CMK (cell line): ENCODE measurements at regions not wholly inside any gene's neighbourhood (a gene's known extent, or its start where the extent isn't known, plus 50 kb on each side); places are given as distances from the start of the nearest gene placed in this dataset.
"Not testable (repeated sequence)": the region's sequence is repeated elsewhere in the genome, so short reads cannot be mapped to it uniquely, and the experiment has no call there.

Experiments
- DNase-seq: peaks from one replicate; pipeline ENCODE4 v3.0.0-alpha.2; 2010; ENCODE audit warnings: low read depth

DNA sequence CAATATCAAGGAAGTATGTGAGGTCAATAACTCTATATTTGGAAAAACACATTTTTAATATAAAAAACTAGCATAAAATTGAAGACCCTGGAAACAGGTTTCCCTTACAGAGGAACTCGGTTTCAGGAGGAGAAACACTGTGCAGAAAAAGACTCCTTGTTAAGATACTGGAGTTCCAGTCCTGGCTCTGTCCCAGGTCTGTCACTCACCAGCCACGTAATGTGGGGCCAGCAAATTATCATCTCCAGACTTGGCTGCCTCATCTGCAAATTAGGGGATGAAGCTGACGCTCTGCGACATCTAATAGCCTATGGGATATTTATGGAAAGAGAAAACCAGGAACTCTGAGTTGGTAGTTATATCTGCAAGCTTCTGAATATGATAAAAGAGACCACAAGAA lies 702.7 kb downstream of the EPHA7 start:
- DNase-seq = no peak

DNA sequence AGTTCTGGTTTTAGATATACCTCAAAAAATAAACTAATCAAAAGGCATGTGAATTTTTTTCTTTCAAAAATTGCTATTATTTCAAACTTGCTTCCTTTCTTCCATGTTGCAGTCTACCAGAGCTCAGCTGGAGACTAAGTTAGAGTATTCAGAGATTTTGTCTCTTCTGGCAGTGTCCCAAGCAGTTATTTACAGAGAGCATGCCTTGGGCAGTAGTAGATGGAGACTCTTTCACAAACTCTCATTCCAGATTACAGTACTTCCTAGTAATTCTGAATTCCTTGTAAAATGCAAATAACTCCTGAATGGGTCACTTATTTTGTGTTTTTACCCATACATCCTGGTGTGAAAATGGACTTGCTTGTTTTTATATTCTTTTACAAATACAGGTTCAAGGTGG lies 703.4 kb downstream of the EPHA7 start:
- DNase-seq = no peak

DNA sequence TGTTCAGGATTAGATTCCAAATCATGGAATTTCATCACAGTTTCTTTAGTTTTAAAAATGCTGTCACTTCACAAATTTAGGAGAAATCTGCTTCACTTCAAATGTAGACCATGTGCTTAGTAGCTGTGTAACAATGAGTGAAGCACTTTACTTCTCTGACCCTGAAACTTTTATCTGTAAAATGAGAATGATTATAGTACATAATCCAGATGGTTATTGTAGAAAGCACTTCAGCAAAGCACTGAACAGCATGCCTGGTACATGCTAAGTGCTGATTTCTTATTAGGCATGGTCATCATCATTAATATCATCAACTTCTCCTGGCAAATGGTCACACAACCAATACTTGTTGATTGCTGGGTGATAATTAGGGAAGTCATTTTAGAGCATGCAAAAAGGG lies 705.0 kb downstream of the EPHA7 start:
- no peak for DNase-seq

GRCh38 chr6:92710048-92710447 lies 709.3 kb downstream of the EPHA7 start:
- DNase-seq = no peak

DNA sequence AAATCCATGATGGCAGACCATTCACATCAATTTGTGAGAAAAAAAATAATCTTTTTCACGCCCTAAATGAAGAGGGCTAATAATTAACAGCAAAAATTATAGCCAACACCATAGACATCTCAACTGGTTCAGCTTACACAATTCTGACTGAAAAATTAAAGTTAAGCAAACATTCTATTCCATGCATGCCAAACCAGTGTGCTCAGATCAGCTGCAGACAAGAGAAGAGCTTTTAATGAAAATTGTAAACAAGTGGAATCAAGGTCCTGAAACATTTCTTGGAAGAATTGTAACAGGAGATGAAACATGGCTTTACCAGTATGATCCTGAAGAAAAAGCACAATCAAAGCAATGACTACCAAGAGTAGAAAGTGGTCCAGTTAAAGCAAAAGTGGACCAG lies 710.4 kb downstream of the EPHA7 start:
- no peak for DNase-seq

DNA sequence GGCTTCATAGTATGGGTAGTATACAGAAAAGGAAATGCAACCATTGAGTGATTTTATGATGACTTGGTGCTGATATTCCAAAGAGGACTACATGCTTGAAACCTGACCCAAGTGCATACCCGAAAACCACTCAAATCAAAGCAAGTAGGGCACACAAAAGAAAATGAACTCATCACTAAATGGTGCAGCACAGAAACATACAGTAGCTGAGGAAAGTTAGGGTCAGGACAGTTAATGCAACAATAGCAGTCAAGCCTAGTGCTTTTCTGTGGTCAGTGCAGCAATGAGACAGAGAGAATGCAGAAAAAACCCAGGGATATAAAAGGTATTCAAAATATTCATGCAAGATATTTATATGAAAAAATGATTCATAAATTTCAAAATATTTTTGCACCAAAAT lies 711.1 kb downstream of the EPHA7 start:
- DNase-seq = no peak

GRCh38 chr6:92706976-92707375 lies 712.4 kb downstream of the EPHA7 start:
- DNase-seq = no peak

DNA sequence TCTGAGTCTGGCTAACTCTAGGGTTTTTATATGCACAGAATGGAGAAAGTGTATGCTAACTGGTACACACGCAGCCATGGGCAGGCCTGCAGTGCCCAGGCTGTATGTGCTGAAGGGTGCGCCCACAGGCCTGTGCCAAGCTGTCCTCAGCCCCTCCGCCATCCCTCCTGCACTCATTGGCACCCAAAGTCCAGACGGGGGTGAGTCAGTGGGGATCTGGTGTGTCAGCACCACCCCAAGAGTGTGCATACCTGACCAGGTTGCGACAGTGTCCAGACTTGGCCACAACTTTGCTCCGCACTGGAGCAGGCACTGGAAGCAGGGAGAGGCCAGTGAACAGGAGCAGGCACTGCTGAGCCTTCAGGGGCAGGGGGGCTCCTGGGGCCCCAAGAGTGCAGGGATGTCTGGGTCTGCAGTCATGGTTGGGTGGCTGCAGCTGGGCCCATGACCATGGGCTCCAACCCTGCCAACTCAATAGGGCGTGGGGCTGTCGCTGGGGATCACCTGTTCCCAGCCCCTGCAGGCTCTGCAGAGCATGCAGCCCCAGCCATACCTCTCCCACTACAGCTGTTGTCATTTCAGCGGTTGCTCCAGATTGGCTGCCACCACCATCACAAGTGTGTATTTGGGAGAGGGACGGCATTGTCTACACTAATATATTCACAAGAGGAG lies 717.8 kb downstream of the EPHA7 start:
- no peak for DNase-seq

DNA sequence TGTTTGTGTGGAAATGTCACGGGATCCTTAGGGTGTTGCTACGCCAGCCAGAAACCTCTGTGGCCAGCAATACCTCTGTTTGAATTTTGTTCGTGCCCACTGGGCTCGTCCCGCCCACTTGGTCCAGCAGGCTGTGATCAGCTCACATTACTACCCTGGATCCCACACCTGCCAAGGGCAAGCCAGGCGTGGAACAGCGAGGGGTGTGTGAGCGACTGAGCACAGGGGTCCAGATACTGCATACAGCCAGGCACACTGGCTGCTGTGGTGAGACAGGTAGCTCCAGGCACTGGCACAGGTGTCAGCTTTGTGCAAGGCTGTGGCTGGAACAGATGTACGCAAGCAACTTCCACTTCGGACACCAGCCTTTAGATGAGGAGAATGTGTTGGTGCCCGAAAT lies 718.9 kb downstream of the EPHA7 start:
- DNase-seq = no peak

GRCh38 chr6:92690997-92691599 lies 728.3 kb downstream of the EPHA7 start:
- DNase-seq = no peak

DNA sequence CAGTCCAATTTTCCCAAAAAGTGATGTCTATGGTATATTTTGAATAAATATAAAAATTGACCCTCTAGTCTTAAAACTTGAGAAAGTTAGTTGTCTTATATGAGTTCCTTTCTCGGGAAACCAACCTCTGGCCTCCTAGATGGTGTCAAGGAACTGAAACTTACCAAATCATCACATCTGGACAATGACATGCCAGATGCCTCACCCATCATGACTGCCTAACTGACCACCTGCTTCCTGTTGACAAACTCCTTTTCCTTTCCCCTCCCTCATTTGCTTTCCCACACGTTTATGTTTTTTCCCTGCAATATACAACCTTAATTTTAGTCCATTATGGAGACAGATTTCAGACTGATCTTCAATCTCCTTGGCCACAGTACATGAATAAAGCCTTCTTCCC lies 731.0 kb downstream of the EPHA7 start:
- no peak for DNase-seq

DNA sequence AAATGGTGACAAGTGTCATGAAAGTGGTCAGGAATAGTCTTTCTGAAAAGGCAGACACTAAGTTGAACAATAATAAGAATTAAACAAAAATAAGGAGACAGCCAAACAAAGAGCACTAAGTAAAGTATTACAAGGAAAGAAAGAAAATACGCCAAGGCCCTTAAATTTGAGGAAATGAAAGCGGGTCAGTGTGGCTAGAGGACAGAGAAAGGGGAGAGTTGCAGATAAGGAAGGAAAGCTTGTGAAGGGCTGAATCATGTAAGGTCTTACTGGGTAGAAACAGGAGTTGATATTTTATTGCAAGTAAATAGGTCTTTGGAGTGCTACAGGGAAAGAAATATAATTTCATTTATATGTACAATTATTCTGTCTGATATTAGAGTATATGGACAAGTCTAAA lies 732.1 kb downstream of the EPHA7 start:
- DNase-seq = no peak

- DNase-seq = no peak
These were observed 735.0 kb downstream of the EPHA7 start for GRCh38 chr6:92684386-92684785.

DNA sequence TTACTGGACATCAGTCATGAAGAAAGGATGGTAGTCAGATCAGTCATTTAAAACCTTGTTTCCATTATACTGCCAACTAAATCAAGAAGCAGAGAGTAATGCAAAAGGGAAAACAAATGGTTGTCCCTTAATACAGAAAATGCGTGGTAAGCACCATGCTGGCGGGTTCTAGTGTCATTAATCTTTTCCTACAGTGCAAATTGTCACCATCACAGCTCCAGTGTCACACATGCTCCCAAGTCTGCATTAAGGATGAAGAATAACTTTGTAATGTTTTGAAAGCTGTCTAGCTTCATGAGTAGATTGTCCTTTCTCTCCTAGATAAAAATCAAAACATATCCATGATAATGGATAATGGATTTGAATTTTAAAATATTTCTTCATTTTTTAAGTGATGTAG lies 735.6 kb downstream of the EPHA7 start:
- no peak for DNase-seq

GRCh38 chr6:92682516-92683398 lies 736.6 kb downstream of the EPHA7 start:
- no peak for DNase-seq

DNA sequence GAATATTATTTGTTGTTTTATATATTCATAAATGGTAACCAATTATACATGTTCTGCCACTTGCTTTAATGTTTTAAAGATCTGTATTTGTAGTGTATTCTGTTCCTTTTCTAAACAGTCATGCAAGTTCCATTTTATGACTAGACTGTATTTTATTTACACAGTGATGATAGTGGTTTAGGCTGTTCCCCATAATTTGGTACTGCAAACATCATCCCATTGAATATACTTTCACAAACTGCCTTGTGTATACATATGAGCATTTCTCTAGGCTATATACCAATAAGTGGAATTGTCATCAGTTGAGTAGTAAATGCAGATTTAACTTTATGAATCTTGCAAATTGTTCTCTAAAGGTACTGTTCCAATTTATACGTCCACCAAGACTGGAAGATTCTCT lies 738.0 kb downstream of the EPHA7 start:
- no peak for DNase-seq

DNA sequence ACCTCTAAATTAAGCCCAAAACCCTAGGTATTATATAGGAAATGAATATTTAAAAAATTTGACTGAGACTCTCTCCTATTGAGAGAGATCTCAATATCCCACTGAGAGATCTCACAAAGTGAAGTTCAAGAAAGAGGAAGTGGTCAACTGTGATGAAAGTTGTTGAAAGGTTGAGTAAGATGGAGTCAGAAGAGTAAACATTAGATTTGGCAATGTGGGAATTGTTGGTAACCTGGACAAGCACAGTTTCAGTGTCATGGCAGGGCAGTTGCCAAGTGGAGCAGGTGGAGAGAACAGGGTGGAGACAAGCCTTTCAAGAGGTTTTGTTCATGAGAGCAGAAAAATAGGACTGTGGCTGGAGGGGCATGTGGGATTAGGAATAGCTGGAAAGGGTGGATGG lies 747.9 kb downstream of the EPHA7 start:
- not testable (repeated sequence) for DNase-seq

GRCh38 chr6:92667843-92668242 lies 751.5 kb downstream of the EPHA7 start:
- no peak for DNase-seq

GRCh38 chr6:92648364-92649086 lies 770.8 kb downstream of the EPHA7 start:
- DNase-seq = no peak

- no peak for DNase-seq
These were observed 771.7 kb downstream of the EPHA7 start for GRCh38 chr6:92647630-92648029.

DNA sequence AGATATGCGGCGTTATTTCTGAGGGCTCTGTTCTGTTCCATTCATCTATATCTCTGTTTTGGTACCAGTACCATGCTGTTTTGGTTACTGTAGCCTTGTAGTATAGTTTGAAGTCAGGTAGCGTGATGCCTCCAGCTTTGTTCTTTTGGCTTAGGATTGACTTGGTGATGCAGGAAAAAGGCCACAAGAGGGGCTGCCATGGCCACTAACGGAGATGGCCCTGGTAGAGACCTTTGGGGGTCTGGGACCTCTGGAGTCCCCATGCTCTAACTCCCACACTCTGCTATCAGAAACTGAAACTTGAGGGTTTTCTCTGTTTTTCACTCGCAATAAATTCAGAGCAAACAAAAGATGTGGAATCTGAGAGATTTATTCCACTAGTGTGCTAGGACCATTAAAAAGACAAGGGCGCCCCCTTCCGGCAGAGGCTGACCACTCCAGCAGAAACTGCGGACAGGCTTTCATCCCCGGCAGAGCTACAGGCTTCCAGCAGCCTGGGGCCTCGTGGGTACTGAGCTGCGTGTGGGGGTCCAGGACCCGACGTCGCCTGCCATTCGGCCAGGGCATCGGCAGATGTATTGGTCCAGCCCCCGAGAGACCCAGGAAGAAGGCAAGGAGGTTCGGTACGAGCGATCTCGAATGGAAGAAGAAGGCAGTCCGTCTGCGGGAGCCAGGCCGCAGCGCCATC lies 775.1 kb downstream of the EPHA7 start:
- not testable (repeated sequence) for DNase-seq
